ENCODE measurements at regions not wholly inside any gene's neighbourhood (a gene's known extent, or its start where the extent isn't known, plus 50 kb on each side); places are given as distances from the start of the nearest gene placed in this dataset.

- TF ChIP-seq TAF1 (IDR thresholded peaks at IDR 0.05; ENCODE audit: borderline replicate concordance, low read depth, low read length): no peak
- TF ChIP-seq POLR2AphosphoS5 (IDR thresholded peaks at IDR 0.05; ENCODE audit: low read depth, low read length): no peak
- no peak for TF ChIP-seq POLR2A (IDR thresholded peaks at IDR 0.05; ENCODE audit: low read depth, low read length)
- FAIRE-seq (no peak), DNase-seq (ENCODE audit: insufficient read length) (no peak)
Measured at GRCh38 chrX:23548164-23548563, 119.1 kb upstream of the PRDX4 start.

DNA sequence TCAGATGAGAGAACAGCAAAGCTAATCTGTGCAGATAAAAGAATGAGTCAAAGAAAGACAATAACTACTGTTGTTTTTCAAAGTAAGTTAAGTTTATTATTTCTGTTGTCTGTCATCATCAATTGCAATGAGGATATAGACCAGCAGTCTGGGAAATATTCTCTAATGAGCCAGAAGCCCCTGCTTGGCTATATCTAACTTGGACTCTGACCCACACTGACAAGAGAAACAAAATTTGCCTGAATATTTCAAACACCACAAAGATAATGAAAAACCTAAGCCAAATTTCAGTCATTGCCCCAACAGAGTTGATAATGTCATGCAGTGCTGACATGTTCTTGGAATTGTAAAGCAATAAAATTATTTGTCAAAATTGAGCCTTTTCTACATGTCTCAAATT is 115.0 kb upstream of the PRDX4 start:
- FAIRE-seq: no peak
- DNase-seq (ENCODE audit: insufficient read length): no peak
- TF ChIP-seq TAF1 (IDR thresholded peaks at IDR 0.05; ENCODE audit: borderline replicate concordance, low read depth, low read length) (no peak), POLR2A (IDR thresholded peaks at IDR 0.05; ENCODE audit: low read depth, low read length) (no peak), POLR2AphosphoS5 (IDR thresholded peaks at IDR 0.05; ENCODE audit: low read depth, low read length) (no peak)

DNA sequence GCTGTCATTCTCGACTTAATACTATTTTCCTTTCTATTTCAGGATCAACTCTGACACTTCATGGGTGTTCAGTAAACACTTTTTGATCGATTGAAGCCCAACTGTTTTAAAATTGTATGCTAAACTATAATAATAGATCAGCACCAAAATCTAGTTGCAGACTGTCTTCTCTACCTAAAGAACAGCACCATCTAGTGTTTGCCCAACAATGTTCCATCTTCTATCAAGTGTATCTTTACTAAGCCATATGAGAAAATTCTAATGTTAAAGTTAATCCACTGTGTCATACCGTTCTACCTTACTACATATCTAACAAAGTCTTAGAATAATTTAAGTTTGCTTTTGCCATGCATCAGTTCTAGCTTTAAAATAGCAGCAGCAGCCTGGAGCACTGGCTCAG is 113.0 kb upstream of the PRDX4 start:
- FAIRE-seq: peak; percentile 44
- DNase-seq (ENCODE audit: insufficient read length): no peak
- TF ChIP-seq TAF1 (IDR thresholded peaks at IDR 0.05; ENCODE audit: borderline replicate concordance, low read depth, low read length): no peak

- DNase-seq (ENCODE audit: insufficient read length): no peak
- peak; percentile 9 for FAIRE-seq
- no peak for TF ChIP-seq TAF1 (IDR thresholded peaks at IDR 0.05; ENCODE audit: borderline replicate concordance, low read depth, low read length)
- TF ChIP-seq POLR2AphosphoS5 (IDR thresholded peaks at IDR 0.05; ENCODE audit: low read depth, low read length): no peak
- no peak for TF ChIP-seq POLR2A (IDR thresholded peaks at IDR 0.05; ENCODE audit: low read depth, low read length)
Measured at GRCh38 chrX:23557070-23557469, 110.2 kb upstream of the PRDX4 start.

GRCh38 chrX:23559975-23560374 is 107.3 kb upstream of the PRDX4 start:
- no peak for TF ChIP-seq POLR2AphosphoS5 (IDR thresholded peaks at IDR 0.05; ENCODE audit: low read depth, low read length)
- no peak for TF ChIP-seq TAF1 (IDR thresholded peaks at IDR 0.05; ENCODE audit: borderline replicate concordance, low read depth, low read length)
- no peak for TF ChIP-seq POLR2A (IDR thresholded peaks at IDR 0.05; ENCODE audit: low read depth, low read length)
- DNase-seq (ENCODE audit: insufficient read length) (no peak), FAIRE-seq (no peak)

- DNase-seq (ENCODE audit: insufficient read length) (no peak), FAIRE-seq (no peak)
- TF ChIP-seq POLR2AphosphoS5 (IDR thresholded peaks at IDR 0.05; ENCODE audit: low read depth, low read length) (no peak), TAF1 (IDR thresholded peaks at IDR 0.05; ENCODE audit: borderline replicate concordance, low read depth, low read length) (no peak)
Measured at GRCh38 chrX:23570674-23571343, 96.5 kb upstream of the PRDX4 start.

DNA sequence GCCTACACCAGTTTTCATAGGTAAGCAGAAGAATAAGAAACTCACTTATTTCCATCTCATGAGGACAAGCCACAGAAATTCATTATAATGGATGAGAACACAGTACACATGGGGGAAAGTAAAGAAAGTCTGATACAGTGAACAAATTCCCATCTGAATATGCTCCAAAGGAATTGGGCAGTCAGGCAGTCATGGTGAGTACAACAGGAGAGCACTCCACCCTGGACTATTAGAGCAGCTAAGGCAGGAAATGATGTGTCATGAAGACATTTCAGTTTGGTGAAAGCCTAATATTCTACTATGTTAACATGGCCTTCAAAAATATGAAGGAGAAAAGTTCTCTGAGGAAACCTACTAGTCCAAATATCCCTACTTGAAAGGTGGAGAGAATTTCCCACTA is 92.0 kb upstream of the PRDX4 start:
- DNase-seq (ENCODE audit: insufficient read length): no peak
- TF ChIP-seq POLR2AphosphoS5 (IDR thresholded peaks at IDR 0.05; ENCODE audit: low read depth, low read length): no peak
- no peak for TF ChIP-seq POLR2A (IDR thresholded peaks at IDR 0.05; ENCODE audit: low read depth, low read length)
- TF ChIP-seq TAF1 (IDR thresholded peaks at IDR 0.05; ENCODE audit: borderline replicate concordance, low read depth, low read length): no peak
- no peak for FAIRE-seq

DNA sequence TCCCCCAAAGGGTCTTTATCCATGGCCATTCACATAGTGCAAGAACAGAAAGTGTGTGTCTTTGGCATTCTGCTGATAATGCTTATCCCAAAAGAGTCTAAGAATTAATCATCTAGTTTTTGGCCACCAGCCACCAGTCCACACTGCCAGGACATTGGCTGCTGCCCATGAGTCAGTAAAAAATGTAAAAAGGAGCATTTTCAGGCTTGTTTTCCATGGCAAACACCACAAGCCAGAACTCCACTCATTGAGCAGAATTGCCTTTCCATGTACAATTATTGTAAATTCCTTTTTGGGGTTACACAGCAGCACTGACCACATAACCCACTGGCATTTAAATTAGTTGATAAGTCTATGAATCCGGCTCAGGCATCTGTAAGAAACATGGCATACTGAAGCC is 89.2 kb upstream of the PRDX4 start:
- no peak for FAIRE-seq
- DNase-seq (ENCODE audit: insufficient read length): no peak
- TF ChIP-seq TAF1 (IDR thresholded peaks at IDR 0.05; ENCODE audit: borderline replicate concordance, low read depth, low read length): no peak
- TF ChIP-seq POLR2A (IDR thresholded peaks at IDR 0.05; ENCODE audit: low read depth, low read length): no peak
- no peak for TF ChIP-seq POLR2AphosphoS5 (IDR thresholded peaks at IDR 0.05; ENCODE audit: low read depth, low read length)

GRCh38 chrX:23589496-23589895 is 77.8 kb upstream of the PRDX4 start:
- TF ChIP-seq POLR2AphosphoS5 (IDR thresholded peaks at IDR 0.05; ENCODE audit: low read depth, low read length): no peak
- no peak for TF ChIP-seq TAF1 (IDR thresholded peaks at IDR 0.05; ENCODE audit: borderline replicate concordance, low read depth, low read length)
- TF ChIP-seq POLR2A (IDR thresholded peaks at IDR 0.05; ENCODE audit: low read depth, low read length): no peak
- no peak for FAIRE-seq

DNA sequence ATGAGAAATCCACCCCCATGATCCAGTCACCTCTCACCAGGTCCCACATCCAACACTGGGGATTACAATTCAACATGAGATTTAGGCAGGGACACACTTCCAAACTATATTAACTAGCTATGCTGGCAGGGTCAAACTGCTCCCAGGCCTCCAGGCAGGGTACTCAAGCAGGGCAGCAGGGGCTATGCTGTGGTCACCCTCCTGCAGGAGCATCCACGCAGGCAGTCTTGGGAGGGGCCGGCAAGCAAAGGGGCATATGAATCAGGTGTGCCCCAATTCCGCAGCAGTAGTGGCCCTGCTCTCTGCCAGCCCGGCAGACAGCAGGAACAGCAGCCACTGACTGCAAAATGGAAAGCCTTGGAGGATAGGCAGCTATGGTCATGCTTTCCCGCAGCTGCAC is 74.6 kb upstream of the PRDX4 start:
- FAIRE-seq (no peak), DNase-seq (ENCODE audit: insufficient read length) (no peak)
- TF ChIP-seq POLR2AphosphoS5 (IDR thresholded peaks at IDR 0.05; ENCODE audit: low read depth, low read length) (no peak), TAF1 (IDR thresholded peaks at IDR 0.05; ENCODE audit: borderline replicate concordance, low read depth, low read length) (no peak), POLR2A (IDR thresholded peaks at IDR 0.05; ENCODE audit: low read depth, low read length) (no peak)

More at GRCh38 chrX:23589496-23589895, 77.8 kb upstream of the PRDX4 start:
- DNase-seq (ENCODE audit: insufficient read length): no peak

DNA sequence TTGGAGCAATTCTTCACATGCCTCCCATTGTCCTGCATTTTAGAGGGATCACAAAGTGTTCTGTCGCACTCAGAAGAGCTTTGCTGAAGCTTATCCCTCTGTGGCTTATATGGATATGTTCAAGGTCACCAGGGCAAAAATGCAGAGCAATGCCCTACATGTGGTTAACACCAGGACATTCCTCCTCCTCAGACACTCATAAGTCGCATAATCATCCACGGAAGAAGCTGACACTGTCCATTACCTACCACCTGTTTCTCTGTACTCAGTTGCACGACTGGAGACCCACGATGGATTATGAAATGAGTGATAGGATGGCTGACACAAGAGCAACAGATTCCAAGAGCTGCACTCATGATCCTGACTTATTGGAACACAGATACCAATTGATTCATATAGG is 68.7 kb upstream of the PRDX4 start:
- FAIRE-seq: no peak
- TF ChIP-seq TAF1 (IDR thresholded peaks at IDR 0.05; ENCODE audit: borderline replicate concordance, low read depth, low read length): no peak
- TF ChIP-seq POLR2AphosphoS5 (IDR thresholded peaks at IDR 0.05; ENCODE audit: low read depth, low read length): no peak
- no peak for TF ChIP-seq POLR2A (IDR thresholded peaks at IDR 0.05; ENCODE audit: low read depth, low read length)

GRCh38 chrX:23603501-23603900 is 63.8 kb upstream of the PRDX4 start:
- FAIRE-seq: no peak
- TF ChIP-seq POLR2AphosphoS5 (IDR thresholded peaks at IDR 0.05; ENCODE audit: low read depth, low read length) (no peak), POLR2A (IDR thresholded peaks at IDR 0.05; ENCODE audit: low read depth, low read length) (no peak)

More for the DNA sequence above, 68.7 kb upstream of the PRDX4 start:
- DNase-seq (ENCODE audit: insufficient read length): no peak

GRCh38 chrX:23610495-23610894 is 56.8 kb upstream of the PRDX4 start:
- FAIRE-seq (no peak), DNase-seq (ENCODE audit: insufficient read length) (no peak)
- no peak for TF ChIP-seq TAF1 (IDR thresholded peaks at IDR 0.05; ENCODE audit: borderline replicate concordance, low read depth, low read length)
- TF ChIP-seq POLR2AphosphoS5 (IDR thresholded peaks at IDR 0.05; ENCODE audit: low read depth, low read length): no peak
- no peak for TF ChIP-seq POLR2A (IDR thresholded peaks at IDR 0.05; ENCODE audit: low read depth, low read length)

More at GRCh38 chrX:23603501-23603900, 63.8 kb upstream of the PRDX4 start:
- no peak for DNase-seq (ENCODE audit: insufficient read length)
